ENCODE measurements at regions not wholly inside any gene's neighbourhood (a gene's known extent, or its start where the extent isn't known, plus 50 kb on each side); places are given as distances from the start of the nearest gene placed in this dataset.

GRCh38 chr16:82357237-82357636, 187.2 kb upstream of the MPHOSPH6 start:
- DNase-seq, result no peak

GRCh38 chr16:82350560-82350959, 180.5 kb upstream of the MPHOSPH6 start:
- DNase-seq, result no peak

GRCh38 chr16:82345318-82345717, 175.3 kb upstream of the MPHOSPH6 start:
- no peak for DNase-seq

GRCh38 chr16:82344157-82344556, 174.1 kb upstream of the MPHOSPH6 start:
- DNase-seq, result no peak

GRCh38 chr16:82341146-82341669, 171.2 kb upstream of the MPHOSPH6 start:
- DNase-seq, result no peak

- DNase-seq, result no peak
Observed at GRCh38 chr16:82340531-82340930, 170.5 kb upstream of the MPHOSPH6 start.

- no peak for DNase-seq
Observed at GRCh38 chr16:82337355-82337754, 167.3 kb upstream of the MPHOSPH6 start.

GRCh38 chr16:82331974-82332750, 162.1 kb upstream of the MPHOSPH6 start:
- no peak for DNase-seq

GRCh38 chr16:82331397-82331796, 161.4 kb upstream of the MPHOSPH6 start:
- no peak for DNase-seq

- no peak for DNase-seq
Observed at GRCh38 chr16:82329504-82330192, 159.6 kb upstream of the MPHOSPH6 start.

- DNase-seq, result no peak
Observed at GRCh38 chr16:82328881-82329469, 159.0 kb upstream of the MPHOSPH6 start.

GRCh38 chr16:82323171-82323570, 153.1 kb upstream of the MPHOSPH6 start:
- DNase-seq, result no peak

GRCh38 chr16:82322177-82322576, 152.2 kb upstream of the MPHOSPH6 start:
- DNase-seq, result no peak

- DNase-seq, result no peak
Observed at GRCh38 chr16:82319038-82319437, 149.0 kb upstream of the MPHOSPH6 start.

GRCh38 chr16:82317411-82318167, 147.6 kb upstream of the MPHOSPH6 start:
- DNase-seq, result no peak

- DNase-seq, result no peak
Observed at GRCh38 chr16:82313754-82314153, 143.7 kb upstream of the MPHOSPH6 start.

GRCh38 chr16:82311528-82311927, 141.5 kb upstream of the MPHOSPH6 start:
- DNase-seq, result no peak

- DNase-seq, result no peak
Observed at GRCh38 chr16:82302042-82302727, 132.2 kb upstream of the MPHOSPH6 start.

- DNase-seq, result no peak
Observed at GRCh38 chr16:82301146-82301755, 131.2 kb upstream of the MPHOSPH6 start.

GRCh38 chr16:82300374-82300951, 130.4 kb upstream of the MPHOSPH6 start:
- no peak for DNase-seq

GRCh38 chr16:82298472-82298871, 128.4 kb upstream of the MPHOSPH6 start:
- no peak for DNase-seq

All from activated T-cell treated with anti-CD3 and anti-CD28 coated beads, Interleukin-2, amount 50 U/mL, for 48 hours (primary cell).